Endodermal cell (in vitro differentiated cells): ENCODE measurements at regions not wholly inside any gene's neighbourhood (a gene's known extent, or its start where the extent isn't known, plus 50 kb on each side); places are given as distances from the start of the nearest gene placed in this dataset.

Experiments used
- DNase-seq: peaks from one replicate; pipeline ENCODE4 v3.0.0-alpha.2; 2017
- H3K27ac ChIP-seq: 2 replicates; pipeline ENCODE4 v1.5.1; 2013; ENCODE audit warnings: mild to moderate bottlenecking, low read depth, low read length, moderate library complexity
- H3K27me3 ChIP-seq: 2 replicates; pipeline ENCODE4 v1.6.1; 2013; ENCODE audit warnings: mild to moderate bottlenecking, low read length, moderate library complexity; ENCODE audit not compliant: insufficient read depth, control insufficient read depth, poor library complexity, severe bottlenecking
- H3K36me3 ChIP-seq: 2 replicates; pipeline ENCODE4 v1.7.0; 2013; ENCODE audit warnings: mild to moderate bottlenecking, low read length, moderate library complexity; ENCODE audit not compliant: control insufficient read depth, insufficient read depth
- H3K4me1 ChIP-seq: one replicate; pipeline ENCODE4 v1.7.0; 2013; ENCODE audit warnings: low read length; ENCODE audit not compliant: control insufficient read depth, insufficient read depth
- H3K4me3 ChIP-seq: 2 replicates; pipeline ENCODE4 v1.5.1; 2013; ENCODE audit warnings: mild to moderate bottlenecking, low read length, moderate library complexity
- H3K9ac ChIP-seq: 2 replicates; pipeline ENCODE4 v1.6.1; 2013; ENCODE audit warnings: mild to moderate bottlenecking, low read length, moderate library complexity; ENCODE audit not compliant: poor library complexity, severe bottlenecking; ENCODE audit errors: extremely low read depth
- H3K9me3 ChIP-seq: 2 replicates; pipeline ENCODE4 v1.6.1; 2013; ENCODE audit warnings: mild to moderate bottlenecking, low read length, moderate library complexity; ENCODE audit not compliant: control insufficient read depth
- H3K27ac Mint-ChIP-seq: 2 replicates; pipeline ENCODE4 v1.8.0; 2020; ENCODE audit warnings: mixed read lengths
- H3K27me3 Mint-ChIP-seq: 2 replicates; pipeline ENCODE4 v1.8.0; 2021; ENCODE audit warnings: mild to moderate bottlenecking, mixed read lengths; ENCODE audit not compliant: insufficient read depth
- H3K36me3 Mint-ChIP-seq: 2 replicates; pipeline ENCODE4 v1.8.0; 2020; ENCODE audit warnings: low read depth, mixed read lengths
- H3K4me1 Mint-ChIP-seq: 2 replicates; pipeline ENCODE4 v1.8.0; 2020; ENCODE audit warnings: mixed read lengths
- H3K4me3 Mint-ChIP-seq: 2 replicates; pipeline ENCODE4 v1.8.0; 2020; ENCODE audit warnings: mild to moderate bottlenecking, moderate library complexity, mixed read lengths
- H3K9me3 Mint-ChIP-seq: 2 replicates; pipeline ENCODE4 v1.8.0; 2020; ENCODE audit warnings: mild to moderate bottlenecking, mixed read lengths
- WGBS, 2 experiments: methylation state at CpG; one replicate each; pipeline versions ENCODE4 v1.1.5 to v1.1.7; 2013; ENCODE audit warnings: missing lambda C conversion rate in 2 of 2, mixed read lengths in 1 of 2; ENCODE audit not compliant: insufficient coverage in 1 of 2, insufficient read length in 1 of 2; 5-methylcytosine and 5-hydroxymethylcytosine counted together
- TF ChIP-seq, protein P1 (sequence below): fragments of 200-600 bp; sonication (generic); conservative IDR thresholded peaks from 2 replicates; pipeline ENCODE4 v1.5.0; 2021; ENCODE audit warnings: antibody characterized with exemption, mild to moderate bottlenecking

DNA sequence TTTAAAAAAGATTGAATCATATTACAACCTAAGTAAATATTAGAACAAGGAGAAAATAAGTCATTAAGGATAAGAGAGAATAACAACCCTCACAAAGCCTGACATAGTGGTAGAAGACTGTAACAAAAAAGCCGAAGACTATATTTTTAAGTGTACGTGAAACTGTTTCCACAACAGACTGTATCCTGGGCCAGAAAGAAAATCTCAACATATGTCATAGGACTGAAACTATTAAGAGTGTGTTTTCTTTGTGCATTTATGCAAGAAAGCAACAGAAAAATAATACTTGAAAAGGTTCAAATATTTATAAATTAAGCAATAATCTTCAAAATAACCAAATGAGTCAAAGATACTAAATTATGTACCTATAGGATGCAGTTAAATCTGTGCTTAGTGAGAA lies 309.8 kb downstream of the CASP12 start:
- no peaks in the 10 kb centered on the region for H3K27me3 Mint-ChIP-seq
- no peaks in the 10 kb centered on the region for H3K4me1 Mint-ChIP-seq
- H3K36me3 ChIP-seq = no peaks in the 10 kb centered on the region
- no peaks in the 10 kb centered on the region for H3K4me1 ChIP-seq
- no peak overlapping the region for H3K27ac Mint-ChIP-seq
- DNase-seq = no peak
- no peak overlapping the region for H3K4me3 ChIP-seq
- 68 to 80% methylated on average over 1 to 2 of the region's 2 CpGs for WGBS, 2 experiments
- no peaks in the 10 kb centered on the region for H3K9me3 Mint-ChIP-seq
- no peaks in the 10 kb centered on the region for H3K27me3 ChIP-seq
- H3K36me3 Mint-ChIP-seq = no peaks in the 10 kb centered on the region
- no peaks in the 10 kb centered on the region for H3K9me3 ChIP-seq
- TF ChIP-seq, protein P1, sequence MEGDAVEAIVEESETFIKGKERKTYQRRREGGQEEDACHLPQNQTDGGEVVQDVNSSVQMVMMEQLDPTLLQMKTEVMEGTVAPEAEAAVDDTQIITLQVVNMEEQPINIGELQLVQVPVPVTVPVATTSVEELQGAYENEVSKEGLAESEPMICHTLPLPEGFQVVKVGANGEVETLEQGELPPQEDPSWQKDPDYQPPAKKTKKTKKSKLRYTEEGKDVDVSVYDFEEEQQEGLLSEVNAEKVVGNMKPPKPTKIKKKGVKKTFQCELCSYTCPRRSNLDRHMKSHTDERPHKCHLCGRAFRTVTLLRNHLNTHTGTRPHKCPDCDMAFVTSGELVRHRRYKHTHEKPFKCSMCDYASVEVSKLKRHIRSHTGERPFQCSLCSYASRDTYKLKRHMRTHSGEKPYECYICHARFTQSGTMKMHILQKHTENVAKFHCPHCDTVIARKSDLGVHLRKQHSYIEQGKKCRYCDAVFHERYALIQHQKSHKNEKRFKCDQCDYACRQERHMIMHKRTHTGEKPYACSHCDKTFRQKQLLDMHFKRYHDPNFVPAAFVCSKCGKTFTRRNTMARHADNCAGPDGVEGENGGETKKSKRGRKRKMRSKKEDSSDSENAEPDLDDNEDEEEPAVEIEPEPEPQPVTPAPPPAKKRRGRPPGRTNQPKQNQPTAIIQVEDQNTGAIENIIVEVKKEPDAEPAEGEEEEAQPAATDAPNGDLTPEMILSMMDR = no peak
- no peak overlapping the region for H3K9ac ChIP-seq
- no peak overlapping the region for H3K27ac ChIP-seq
- H3K4me3 Mint-ChIP-seq = no peak overlapping the region

DNA sequence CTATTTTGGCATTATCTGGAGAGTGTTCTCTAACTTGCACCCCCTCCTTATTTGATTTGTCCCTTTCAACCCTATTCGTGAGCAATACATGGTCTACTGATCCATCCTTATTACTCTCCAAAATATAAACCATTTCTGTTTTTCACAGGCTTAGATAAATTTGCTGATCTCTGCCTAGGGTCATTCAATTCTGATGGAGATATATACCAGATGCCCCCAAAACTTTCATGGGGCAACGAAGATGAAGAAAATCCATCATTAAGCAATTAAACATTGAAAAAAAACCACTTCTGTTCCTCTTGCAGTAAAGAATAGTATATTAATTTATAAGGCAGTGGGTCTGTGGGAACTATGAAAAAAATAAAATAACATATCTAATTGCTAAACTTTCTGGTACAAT lies 313.4 kb downstream of the CASP12 start:
- TF ChIP-seq, protein P1 = no peak

DNA sequence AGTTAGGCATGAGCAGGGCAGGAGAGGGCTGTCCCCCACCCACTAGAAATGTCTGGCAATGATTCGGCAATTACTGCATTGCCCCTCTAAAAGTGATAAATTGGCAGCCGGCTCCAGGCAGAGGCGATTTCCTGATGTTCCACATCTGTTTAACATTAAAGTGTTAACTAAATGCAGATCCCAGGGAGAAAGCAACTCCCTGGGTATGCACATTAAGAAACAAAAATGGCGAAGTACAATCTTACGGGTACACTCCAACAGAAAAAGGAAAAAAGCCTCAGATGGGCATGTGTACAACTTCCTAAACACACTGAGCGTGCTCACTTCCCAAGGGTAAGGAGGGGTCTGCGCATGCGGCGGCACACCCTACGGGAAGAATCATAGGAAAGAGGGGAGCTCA lies 314.4 kb downstream of the CASP12 start:
- Mint-ChIP-seq H3K4me3 (no peak overlapping the region), H3K27me3 (no peaks in the 10 kb centered on the region), H3K36me3 (no peaks in the 10 kb centered on the region), H3K9me3 (no peaks in the 10 kb centered on the region), H3K4me1 (peaks cover 6% of the 10 kb centered on the region), H3K27ac (no peak overlapping the region)
- Histone ChIP-seq H3K27ac (no peak overlapping the region), H3K27me3 (no peaks in the 10 kb centered on the region), H3K4me1 (no peaks in the 10 kb centered on the region), H3K36me3 (no peaks in the 10 kb centered on the region), H3K9ac (no peak overlapping the region), H3K9me3 (no peaks in the 10 kb centered on the region), H3K4me3 (no peak overlapping the region)
- 93 to 96% methylated on average over 8 to 10 of the region's 10 CpGs for WGBS, 2 experiments
- no peak for DNase-seq
- TF ChIP-seq, protein P1 = no peak

More for the DNA sequence above, 313.4 kb downstream of the CASP12 start:
- H3K9ac ChIP-seq = no peak overlapping the region
- no peaks in the 10 kb centered on the region for H3K4me1 ChIP-seq
- no peak for DNase-seq
- H3K9me3 Mint-ChIP-seq = no peaks in the 10 kb centered on the region
- no peaks in the 10 kb centered on the region for H3K27me3 ChIP-seq
- no peak overlapping the region for H3K27ac Mint-ChIP-seq
- H3K4me1 Mint-ChIP-seq = peaks cover 6% of the 10 kb centered on the region
- H3K27me3 Mint-ChIP-seq = no peaks in the 10 kb centered on the region
- no peak overlapping the region for H3K4me3 Mint-ChIP-seq
- 86 to 95% methylated on average over 1 of the region's 2 CpGs for WGBS, 2 experiments
- H3K9me3 ChIP-seq = no peaks in the 10 kb centered on the region
- H3K27ac ChIP-seq = no peak overlapping the region
- H3K36me3 ChIP-seq = no peaks in the 10 kb centered on the region
- no peaks in the 10 kb centered on the region for H3K36me3 Mint-ChIP-seq
- H3K4me3 ChIP-seq = no peak overlapping the region
